ENCODE measurements at regions not wholly inside any gene's neighbourhood (a gene's known extent, or its start where the extent isn't known, plus 50 kb on each side); places are given as distances from the start of the nearest gene placed in this dataset.

DNA sequence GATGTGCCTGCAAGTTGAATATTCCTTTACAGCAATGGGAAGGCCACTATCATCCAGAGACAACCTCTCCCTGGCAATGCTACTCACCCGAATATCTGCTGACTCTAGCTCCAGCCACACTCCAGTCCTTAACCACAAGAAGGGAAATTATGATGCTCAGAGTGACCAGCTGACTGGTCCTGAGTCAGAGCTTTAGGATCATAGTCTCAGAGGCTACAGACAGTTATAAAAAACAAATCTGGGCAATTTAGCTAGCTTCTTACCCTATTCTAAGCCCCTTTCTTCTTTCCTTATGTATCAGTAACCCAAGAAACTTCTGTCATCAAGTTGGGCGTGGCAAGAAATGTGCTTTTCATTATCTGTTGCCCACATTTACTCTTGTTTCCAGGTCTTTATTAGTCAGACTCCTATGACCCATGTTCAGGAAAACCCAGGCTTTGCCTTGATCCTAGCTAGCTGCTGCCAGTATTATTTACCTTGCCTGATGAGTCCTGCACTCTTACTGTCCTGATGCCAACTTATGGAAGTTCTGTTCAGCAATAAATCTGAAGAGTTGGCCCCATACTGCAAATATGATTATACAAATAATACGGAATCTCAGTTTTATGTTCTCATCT lies 207.0 kb downstream of the TTLL7 start:
- Mint-ChIP-seq H3K4me1 (no peaks in the 10 kb centered on the region), H3K27ac (no peak overlapping the region), H3K27me3 (no peaks in the 10 kb centered on the region), H3K9me3 (peaks cover 0 to under 1% (median 0%) of the 10 kb centered on the region in 9 donors), H3K36me3 (no peaks in the 10 kb centered on the region), H3K4me3 (no peak overlapping the region)
- DNase-seq (no peak), ATAC-seq (no peak)
- POLR2A ChIA-PET: no interaction called here

DNA sequence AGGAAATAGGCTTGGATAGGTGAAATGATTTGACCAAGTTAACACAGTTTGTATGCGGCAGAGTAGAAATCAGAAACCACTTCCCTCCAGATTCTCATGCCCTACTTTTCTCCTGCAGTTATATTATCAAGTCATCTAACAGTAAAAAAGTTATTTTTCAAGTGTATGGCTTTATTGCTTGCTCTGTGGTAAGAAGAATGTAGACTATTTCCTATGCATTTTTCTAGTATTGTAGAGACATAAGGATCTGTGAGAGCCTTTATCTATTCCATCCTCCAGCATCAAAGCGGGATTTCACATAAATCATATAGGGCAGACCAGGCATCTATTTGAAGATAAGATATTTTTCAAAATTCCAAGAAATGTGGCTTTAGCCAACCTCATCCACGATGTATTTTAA lies 208.5 kb downstream of the TTLL7 start:
- H3K27me3 Mint-ChIP-seq: no peaks in the 10 kb centered on the region
- peaks cover 0 to 3% (median 0%) of the 10 kb centered on the region in 3 donors for H3K36me3 Mint-ChIP-seq
- H3K4me1 Mint-ChIP-seq: no peaks in the 10 kb centered on the region
- no peak overlapping the region for H3K27ac Mint-ChIP-seq
- H3K9me3 Mint-ChIP-seq: peaks cover 0 to 7% (median 0%) of the 10 kb centered on the region in 9 donors
- ATAC-seq (no peak), DNase-seq (no peak)
- POLR2A ChIA-PET: no interaction called here
- no peak overlapping the region for H3K4me3 Mint-ChIP-seq

DNA sequence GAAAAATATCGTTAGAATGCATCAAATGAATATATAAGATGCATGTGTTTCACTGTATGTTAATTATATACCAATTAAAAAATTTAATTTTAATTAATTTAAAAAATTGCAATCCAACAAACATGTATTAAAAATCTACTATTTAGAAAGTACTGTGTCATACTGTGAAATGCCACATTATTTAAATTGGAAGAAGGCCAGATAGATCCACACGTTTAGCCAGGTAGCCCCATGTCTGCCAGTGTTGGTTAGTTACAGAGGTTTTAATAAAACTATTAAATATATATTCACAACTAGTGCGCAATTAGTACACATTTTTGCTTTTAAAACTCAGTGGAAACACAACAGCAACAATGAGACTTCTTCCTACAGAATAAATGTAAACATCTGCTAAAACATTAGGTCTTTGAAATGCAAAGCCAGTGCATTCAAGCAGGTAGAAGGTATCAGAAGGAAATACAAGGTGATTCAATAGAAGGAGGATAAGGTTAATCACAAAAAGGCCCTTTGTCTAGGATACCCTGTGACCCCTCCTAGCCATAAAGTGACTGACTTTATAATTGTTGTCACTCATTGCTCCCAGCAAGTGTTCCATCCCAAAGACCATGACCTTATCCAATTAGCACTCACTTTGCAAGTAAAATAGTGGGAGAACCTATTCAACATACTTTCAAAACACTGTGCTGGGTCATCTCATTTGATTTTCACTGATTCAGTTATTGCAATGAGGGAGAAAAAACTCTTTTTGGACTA lies 211.5 kb downstream of the TTLL7 start:
- no peak for DNase-seq
- ATAC-seq: no peak
- no peak overlapping the region for H3K27ac Mint-ChIP-seq
- POLR2A ChIA-PET: no interaction called here
- H3K27me3 Mint-ChIP-seq: no peaks in the 10 kb centered on the region
- no peak overlapping the region for H3K4me3 Mint-ChIP-seq
- H3K9me3 Mint-ChIP-seq: peaks cover 0 to 26% (median 7%) of the 10 kb centered on the region in 9 donors
- H3K4me1 Mint-ChIP-seq: no peaks in the 10 kb centered on the region
- peaks cover 0 to 10% (median 9%) of the 10 kb centered on the region in 3 donors for H3K36me3 Mint-ChIP-seq

DNA sequence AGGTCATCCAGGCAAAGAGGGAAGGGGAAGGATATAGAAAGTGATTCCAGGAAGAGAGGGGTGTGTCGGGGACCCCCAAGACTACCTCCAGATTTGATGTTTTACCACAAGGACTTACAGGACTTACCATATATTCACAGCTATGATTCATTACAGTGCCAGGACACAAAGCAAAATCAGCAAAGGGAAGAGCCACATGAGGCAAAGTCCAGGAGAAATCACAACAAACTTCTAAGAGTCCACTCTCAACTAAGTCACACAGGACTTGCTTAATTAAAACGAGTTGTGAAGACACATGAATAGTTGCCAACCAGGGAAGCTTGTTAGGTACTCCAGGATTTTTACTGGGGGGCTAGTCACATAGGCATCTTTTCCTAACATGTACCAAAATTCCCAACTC lies 217.3 kb downstream of the TTLL7 start:
- DNase-seq: no peak
- POLR2A ChIA-PET: interaction anchor here (0.9 kb wide), 1 partner anchor 21 kb away, joined by 3 read pairs; no protein-coding TSS in a partner anchor
- Mint-ChIP-seq H3K36me3 (peaks cover 0 to 10% (median 9%) of the 10 kb centered on the region in 3 donors), H3K27ac (no peak overlapping the region), H3K9me3 (peaks cover 0 to 23% (median 7%) of the 10 kb centered on the region in 9 donors), H3K27me3 (no peaks in the 10 kb centered on the region), H3K4me1 (peaks cover 0 to 1% (median 0%) of the 10 kb centered on the region in 4 donors), H3K4me3 (no peak overlapping the region)
- no peak for ATAC-seq

DNA sequence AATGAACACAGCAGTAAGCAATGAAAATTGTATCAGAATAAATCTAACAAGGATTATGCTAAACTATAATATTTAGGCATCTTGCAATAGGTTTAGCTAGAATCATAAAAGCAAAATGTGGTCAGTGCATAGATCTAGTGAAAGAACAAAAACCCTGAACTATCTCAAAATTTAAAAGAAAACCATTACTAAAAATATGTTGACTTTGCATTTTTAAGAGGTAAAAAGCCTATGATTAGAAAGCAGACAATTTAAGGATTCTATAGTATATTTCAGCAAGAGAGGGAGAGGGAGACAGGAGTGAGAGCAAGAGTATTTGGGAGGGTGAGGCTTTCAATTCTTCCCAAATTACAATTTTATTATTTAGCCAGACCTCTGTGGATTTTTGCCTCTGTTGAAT lies 219.4 kb downstream of the TTLL7 start:
- Mint-ChIP-seq H3K27me3 (no peaks in the 10 kb centered on the region), H3K9me3 (peaks cover 0 to 15% (median 4%) of the 10 kb centered on the region in 9 donors), H3K4me3 (no peak overlapping the region), H3K27ac (no peak overlapping the region), H3K4me1 (peaks cover 0 to 1% (median 0%) of the 10 kb centered on the region in 4 donors), H3K36me3 (peaks cover 0 to 10% (median 3%) of the 10 kb centered on the region in 3 donors)
- no peak for ATAC-seq
- DNase-seq: no peak
- POLR2A ChIA-PET: no interaction called here

DNA sequence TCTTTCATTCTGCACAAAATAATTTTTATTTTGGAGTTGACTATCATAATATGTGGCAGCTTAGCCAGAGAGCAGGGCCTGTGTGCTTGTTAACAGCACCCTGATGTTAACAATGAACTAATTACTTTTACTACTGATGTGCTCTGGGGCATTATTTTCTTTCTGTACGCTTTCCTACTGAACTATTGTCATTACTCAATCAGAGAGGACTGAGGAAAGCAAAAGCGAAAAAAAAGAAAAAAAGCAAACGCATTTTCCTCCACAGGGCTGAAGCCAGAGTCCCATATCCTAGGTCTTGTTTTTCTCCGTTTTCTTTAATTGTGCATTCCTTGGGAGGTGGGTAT lies 221.2 kb downstream of the TTLL7 start:
- Mint-ChIP-seq H3K27me3 (no peaks in the 10 kb centered on the region), H3K4me3 (no peak overlapping the region), H3K4me1 (peaks cover 0 to 1% (median 0%) of the 10 kb centered on the region in 4 donors), H3K9me3 (no peaks in the 10 kb centered on the region), H3K27ac (no peak overlapping the region), H3K36me3 (no peaks in the 10 kb centered on the region)
- no peak for ATAC-seq
- DNase-seq: no peak
- POLR2A ChIA-PET: no interaction called here

DNA sequence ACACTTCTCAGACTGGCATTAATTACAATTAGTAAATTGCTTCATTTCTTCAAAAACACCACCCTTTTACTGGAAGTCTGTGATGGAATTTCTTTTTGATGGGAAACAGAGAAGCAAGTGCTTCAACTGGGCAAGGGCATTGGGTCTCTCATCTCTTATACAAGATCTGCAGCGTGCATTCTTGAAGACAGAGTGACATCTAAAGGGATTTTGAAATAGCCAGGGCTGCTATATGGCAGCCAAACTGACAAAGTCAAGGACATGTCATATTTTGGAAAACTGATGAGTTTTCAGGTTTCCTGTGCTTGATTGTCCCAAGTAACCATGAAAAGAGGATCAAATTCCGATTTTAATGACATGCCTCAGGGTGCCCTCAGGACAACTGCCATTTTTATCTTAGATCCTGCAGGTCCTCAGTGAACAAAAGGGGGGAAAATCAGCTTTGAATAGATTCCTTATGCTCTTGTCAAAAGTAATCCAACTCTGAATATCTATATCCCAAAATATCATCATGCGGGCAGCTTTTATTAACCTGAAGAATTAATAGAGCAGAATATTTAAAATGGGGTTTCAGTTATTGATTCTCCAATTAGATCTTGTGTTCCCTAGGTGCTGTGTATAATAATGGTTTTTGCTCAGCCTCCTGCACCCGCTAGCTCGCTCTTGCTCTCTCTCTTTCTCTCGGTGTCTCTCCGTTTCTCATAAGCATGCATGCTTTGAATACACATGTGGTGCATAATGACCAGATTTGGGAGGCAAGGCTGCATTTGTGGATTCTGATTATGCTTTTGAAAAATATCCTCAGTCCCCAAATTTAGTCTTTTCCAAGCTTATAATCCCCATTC lies 221.8 kb downstream of the TTLL7 start:
- Mint-ChIP-seq H3K4me1 (peaks cover 0 to 1% (median 0%) of the 10 kb centered on the region in 4 donors), H3K4me3 (no peak overlapping the region)
- no peak for ATAC-seq

DNA sequence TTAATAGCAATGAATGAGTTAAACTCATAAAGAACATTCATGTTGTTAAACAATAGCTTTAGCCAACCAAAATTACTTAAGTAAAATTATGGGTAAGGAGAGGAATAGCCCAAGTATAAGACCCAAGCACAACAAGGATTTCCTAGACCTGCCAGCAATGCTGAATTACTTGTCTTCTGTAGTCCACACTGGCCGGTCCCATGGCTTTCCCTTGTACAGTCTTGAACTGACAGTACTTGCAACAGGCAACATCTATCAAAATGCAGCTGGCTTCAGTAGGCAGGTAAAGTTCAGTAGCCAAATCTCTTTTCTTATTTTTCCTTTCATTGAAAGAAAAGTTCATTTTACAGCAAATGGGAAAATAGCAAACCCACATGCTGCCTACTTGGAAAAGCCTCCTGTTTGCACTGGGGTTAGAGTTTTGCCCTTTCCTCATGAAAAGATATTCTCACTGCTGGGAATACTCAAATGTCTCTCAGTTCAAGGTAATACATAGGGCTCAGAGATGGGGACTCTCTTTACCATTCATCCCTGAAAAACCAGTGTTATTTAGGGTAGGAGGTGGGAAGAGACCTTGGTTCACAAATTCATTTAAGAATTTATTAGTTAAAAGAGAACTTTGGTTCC lies 222.8 kb downstream of the TTLL7 start:
- Mint-ChIP-seq H3K9me3 (no peaks in the 10 kb centered on the region), H3K4me1 (peaks cover 0 to 1% (median 0%) of the 10 kb centered on the region in 4 donors), H3K36me3 (no peaks in the 10 kb centered on the region), H3K27me3 (no peaks in the 10 kb centered on the region), H3K4me3 (no peak overlapping the region), H3K27ac (no peak overlapping the region)
- ATAC-seq (no peak), DNase-seq (no peak)
- POLR2A ChIA-PET: no interaction called here

More for the DNA sequence above, 221.8 kb downstream of the TTLL7 start:
- Mint-ChIP-seq H3K27me3 (no peaks in the 10 kb centered on the region), H3K36me3 (no peaks in the 10 kb centered on the region), H3K9me3 (no peaks in the 10 kb centered on the region), H3K27ac (no peak overlapping the region)
- DNase-seq: no peak
- POLR2A ChIA-PET: no interaction called here

DNA sequence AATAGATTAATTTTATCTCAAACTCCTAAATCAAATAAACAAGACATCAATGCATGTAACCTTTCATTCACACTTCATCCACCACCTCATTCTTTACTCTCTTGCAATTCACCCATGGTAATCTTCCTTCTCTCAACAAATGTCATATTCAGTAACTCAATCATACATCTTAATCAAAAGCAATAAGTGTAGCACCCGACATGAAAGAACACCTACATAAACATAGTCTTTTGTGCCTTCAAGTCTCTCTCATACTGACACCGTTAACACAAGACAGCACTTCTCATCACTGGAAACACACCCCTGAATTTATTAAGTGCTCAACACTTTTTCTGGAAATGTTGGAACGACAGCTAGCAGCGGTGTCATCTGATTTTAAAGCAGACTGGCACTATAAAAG lies 225.9 kb downstream of the TTLL7 start:
- H3K4me1 Mint-ChIP-seq: peaks cover 3 to 16% (median 7%) of the 10 kb centered on the region in 4 donors
- DNase-seq (no peak), ATAC-seq (no peak)
- no peaks in the 10 kb centered on the region for H3K36me3 Mint-ChIP-seq
- H3K9me3 Mint-ChIP-seq: no peaks in the 10 kb centered on the region
- POLR2A ChIA-PET: no interaction called here
- no peak overlapping the region for H3K4me3 Mint-ChIP-seq
- H3K27me3 Mint-ChIP-seq: no peaks in the 10 kb centered on the region
- H3K27ac Mint-ChIP-seq: no peak overlapping the region

DNA sequence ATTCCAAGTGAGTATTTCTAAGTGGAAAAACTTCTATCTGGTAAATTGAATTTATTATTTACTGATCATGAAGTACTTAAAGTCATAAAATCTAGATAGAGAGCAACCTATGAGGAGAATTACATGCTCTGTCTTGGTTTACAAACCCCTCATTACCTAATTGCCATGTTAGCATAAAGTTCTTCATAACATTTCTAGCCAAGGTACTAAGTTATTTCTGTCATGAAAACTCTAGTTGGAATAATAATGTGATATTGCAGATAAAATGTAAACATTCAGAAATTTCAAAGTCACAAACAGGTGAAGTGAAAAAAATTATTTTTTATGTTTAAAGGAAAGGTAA lies 228.6 kb downstream of the TTLL7 start:
- no peaks in the 10 kb centered on the region for H3K9me3 Mint-ChIP-seq
- DNase-seq: no peak
- H3K27me3 Mint-ChIP-seq: no peaks in the 10 kb centered on the region
- H3K27ac Mint-ChIP-seq: no peak overlapping the region
- H3K4me1 Mint-ChIP-seq: peaks cover 2 to 16% (median 7%) of the 10 kb centered on the region in 4 donors
- H3K4me3 Mint-ChIP-seq: no peak overlapping the region
- POLR2A ChIA-PET: no interaction called here
- no peaks in the 10 kb centered on the region for H3K36me3 Mint-ChIP-seq
- ATAC-seq: no peak

DNA sequence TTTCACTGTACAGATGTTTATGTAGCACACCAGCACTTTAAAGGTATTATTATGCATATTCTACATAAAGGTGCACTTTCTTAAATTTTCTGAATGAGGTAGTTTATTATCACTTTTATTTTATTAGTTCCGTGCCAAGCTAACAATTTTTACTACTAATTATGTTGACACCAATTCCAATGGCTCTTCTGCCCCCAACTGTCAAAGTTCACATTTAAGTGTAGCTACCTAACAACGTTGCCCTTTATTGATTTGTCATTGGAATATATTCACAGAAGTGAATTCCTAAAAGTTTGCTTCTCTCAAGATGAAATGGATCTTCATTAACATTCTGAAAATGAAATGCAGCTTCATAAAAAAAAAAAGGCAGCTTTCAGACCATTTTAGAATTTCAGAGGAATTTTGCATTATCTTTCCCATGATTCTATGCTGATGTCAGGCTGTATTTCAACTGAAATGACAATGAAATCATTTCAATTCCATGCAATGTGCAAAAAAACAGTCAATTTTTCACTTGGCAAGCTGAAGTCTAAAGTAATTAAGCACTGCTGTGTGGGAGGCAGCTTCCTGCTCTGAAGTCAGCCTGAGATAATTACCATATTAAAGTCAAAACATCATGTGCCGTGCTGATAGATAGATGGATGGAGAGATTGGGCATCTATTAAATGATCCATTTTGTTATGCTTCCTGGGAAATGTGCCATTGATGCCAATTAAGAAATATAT lies 229.2 kb downstream of the TTLL7 start:
- POLR2A ChIA-PET: no interaction called here
- Mint-ChIP-seq H3K4me1 (peaks cover 2 to 16% (median 7%) of the 10 kb centered on the region in 4 donors), H3K9me3 (no peaks in the 10 kb centered on the region), H3K36me3 (peaks cover 0 to 2% (median 0%) of the 10 kb centered on the region in 3 donors), H3K4me3 (peak overlapping the region in 3 of 10 donors; percentile 2 to 41 (median 3)), H3K27me3 (no peaks in the 10 kb centered on the region), H3K27ac (no peak overlapping the region)
- no peak for DNase-seq
- ATAC-seq: no peak

DNA sequence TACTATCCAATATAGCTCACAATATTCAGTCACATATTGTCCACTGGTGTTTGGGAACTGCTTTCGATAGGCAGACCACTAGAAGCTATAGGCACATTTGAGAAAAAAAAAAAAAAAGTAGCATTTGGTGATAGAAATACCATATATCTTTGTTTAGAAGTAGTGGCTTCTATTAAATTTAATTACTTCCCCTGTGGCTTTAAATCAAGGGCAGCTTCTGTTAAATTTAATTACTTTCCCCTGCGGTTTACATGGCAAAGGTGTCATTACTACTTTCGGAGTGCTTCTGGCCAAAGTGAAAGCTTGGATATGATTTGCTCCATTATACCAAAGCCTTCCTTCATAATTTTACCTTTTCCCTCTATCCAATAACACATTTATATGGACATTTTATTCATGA lies 229.9 kb downstream of the TTLL7 start:
- no peaks in the 10 kb centered on the region for H3K9me3 Mint-ChIP-seq
- peaks cover 2 to 16% (median 7%) of the 10 kb centered on the region in 4 donors for H3K4me1 Mint-ChIP-seq
- no peak for ATAC-seq
- H3K27ac Mint-ChIP-seq: no peak overlapping the region
- peaks cover 0 to 2% (median 0%) of the 10 kb centered on the region in 3 donors for H3K36me3 Mint-ChIP-seq
- POLR2A ChIA-PET: no interaction called here
- DNase-seq: no peak
- no peaks in the 10 kb centered on the region for H3K27me3 Mint-ChIP-seq
- H3K4me3 Mint-ChIP-seq: peak overlapping the region in 2 of 10 donors; percentile 3 to 25
